ENCODE measurements at regions not wholly inside any gene's neighbourhood (a gene's known extent, or its start where the extent isn't known, plus 50 kb on each side); places are given as distances from the start of the nearest gene placed in this dataset.

DNA sequence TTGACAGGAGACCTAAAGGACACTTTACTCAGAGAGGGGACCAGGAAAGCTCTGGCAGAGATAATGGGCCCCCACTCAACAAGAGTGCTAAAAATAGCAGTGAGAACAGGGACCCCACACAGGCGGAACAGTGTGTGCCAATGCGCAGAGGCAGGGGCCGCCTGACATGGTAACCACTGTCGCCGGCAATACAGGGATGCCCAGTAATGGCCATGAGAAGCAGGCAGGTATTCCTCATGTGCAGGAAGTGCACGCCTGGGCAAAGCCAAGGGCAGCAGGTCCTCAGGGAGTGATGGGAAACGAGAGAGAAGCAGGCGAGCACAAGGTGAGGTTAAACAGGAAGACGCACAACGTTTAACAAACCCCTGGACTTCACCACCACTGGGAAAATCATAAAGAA is 757.1 kb downstream of the LIG4 start:
- TF ChIP-seq FOSL2 (IDR thresholded peaks at IDR 0.05; ENCODE audit: borderline replicate concordance, low read depth), result no peak
- TF ChIP-seq CTCF (IDR thresholded peaks at IDR 0.05), result no peak
- TF ChIP-seq ELF1 (IDR thresholded peaks at IDR 0.05), result no peak
- TF ChIP-seq SMC3 (IDR thresholded peaks at IDR 0.05; ENCODE audit: low read depth, low read length), result no peak
- no peak for TF ChIP-seq POLR2AphosphoS5 (IDR thresholded peaks at IDR 0.05; ENCODE audit: low read depth, low read length)
- no peak for TF ChIP-seq JUND (IDR thresholded peaks at IDR 0.05)
- TF ChIP-seq RCOR1 (IDR thresholded peaks at IDR 0.05; ENCODE audit: low read length), result no peak
- no peak for TF ChIP-seq REST (IDR thresholded peaks at IDR 0.05; ENCODE audit: low read depth, low read length)
- TF ChIP-seq IRF3 (IDR thresholded peaks at IDR 0.05; ENCODE audit: low read depth, low read length), result no peak
- no peak for TF ChIP-seq EP300 (IDR thresholded peaks at IDR 0.05; ENCODE audit: borderline replicate concordance in 1 of 2, low read depth in 1 of 2, low read length in 1 of 2)
